ENCODE measurements at regions not wholly inside any gene's neighbourhood (a gene's known extent, or its start where the extent isn't known, plus 50 kb on each side); places are given as distances from the start of the nearest gene placed in this dataset.

GRCh38 chr6:21992178-21992967, 304.5 kb downstream of the PRL start:
- no peak for DNase-seq (ENCODE audit: low read depth in 2 of 2)

- DNase-seq (ENCODE audit: low read depth in 2 of 2): no peak
Measured at GRCh38 chr6:21993841-21994240, 303.0 kb downstream of the PRL start.

- DNase-seq (ENCODE audit: low read depth in 2 of 2): no peak
Measured at GRCh38 chr6:21994821-21995220, 302.0 kb downstream of the PRL start.

GRCh38 chr6:21995318-21995717, 301.5 kb downstream of the PRL start:
- DNase-seq (ENCODE audit: low read depth in 2 of 2): no peak

GRCh38 chr6:21996425-21997118, 300.3 kb downstream of the PRL start:
- DNase-seq (ENCODE audit: low read depth in 2 of 2): no peak

GRCh38 chr6:21997119-21998037, 299.5 kb downstream of the PRL start:
- DNase-seq (ENCODE audit: low read depth in 2 of 2): no peak

GRCh38 chr6:21998582-21998981, 298.3 kb downstream of the PRL start:
- DNase-seq (ENCODE audit: low read depth in 2 of 2): no peak

- no peak for DNase-seq (ENCODE audit: low read depth in 2 of 2)
Measured at GRCh38 chr6:21999012-21999528, 297.8 kb downstream of the PRL start.

GRCh38 chr6:21999741-22000140, 297.1 kb downstream of the PRL start:
- DNase-seq (ENCODE audit: low read depth in 2 of 2): no peak

- no peak for DNase-seq (ENCODE audit: low read depth in 2 of 2)
Measured at GRCh38 chr6:22001396-22002027, 295.3 kb downstream of the PRL start.

- no peak for DNase-seq (ENCODE audit: low read depth in 2 of 2)
Measured at GRCh38 chr6:22003287-22003686, 293.5 kb downstream of the PRL start.

- DNase-seq (ENCODE audit: low read depth in 2 of 2): no peak
Measured at GRCh38 chr6:22006795-22007194, 290.0 kb downstream of the PRL start.

GRCh38 chr6:22007469-22007868, 289.4 kb downstream of the PRL start:
- no peak for DNase-seq (ENCODE audit: low read depth in 2 of 2)

- DNase-seq (ENCODE audit: low read depth in 2 of 2): no peak
Measured at GRCh38 chr6:22008248-22008836, 288.5 kb downstream of the PRL start.

GRCh38 chr6:22010102-22010501, 286.7 kb downstream of the PRL start:
- no peak for DNase-seq (ENCODE audit: low read depth in 2 of 2)

GRCh38 chr6:22015216-22015615, 281.6 kb downstream of the PRL start:
- DNase-seq (ENCODE audit: low read depth in 2 of 2): no peak

GRCh38 chr6:22015944-22016343, 280.9 kb downstream of the PRL start:
- no peak for DNase-seq (ENCODE audit: low read depth in 2 of 2)

GRCh38 chr6:22017272-22017671, 279.6 kb downstream of the PRL start:
- DNase-seq (ENCODE audit: low read depth in 2 of 2): no peak

GRCh38 chr6:22017766-22018165, 279.1 kb downstream of the PRL start:
- DNase-seq (ENCODE audit: low read depth in 2 of 2): no peak

GRCh38 chr6:22019857-22020256, 277.0 kb downstream of the PRL start:
- DNase-seq (ENCODE audit: low read depth in 2 of 2): no peak

Measured in stimulated activated CD4-positive, alpha-beta T cell treated with anti-CD3 and anti-CD28 coated beads, Interleukin-1b, Interleukin-23, amount 100 ng/mL, for 1 hour (primary cell).